ENCODE measurements at regions not wholly inside any gene's neighbourhood (a gene's known extent, or its start where the extent isn't known, plus 50 kb on each side); places are given as distances from the start of the nearest gene placed in this dataset.
"Not testable (repeated sequence)": the region's sequence is repeated elsewhere in the genome, so short reads cannot be mapped to it uniquely, and the experiment has no call there.

DNA sequence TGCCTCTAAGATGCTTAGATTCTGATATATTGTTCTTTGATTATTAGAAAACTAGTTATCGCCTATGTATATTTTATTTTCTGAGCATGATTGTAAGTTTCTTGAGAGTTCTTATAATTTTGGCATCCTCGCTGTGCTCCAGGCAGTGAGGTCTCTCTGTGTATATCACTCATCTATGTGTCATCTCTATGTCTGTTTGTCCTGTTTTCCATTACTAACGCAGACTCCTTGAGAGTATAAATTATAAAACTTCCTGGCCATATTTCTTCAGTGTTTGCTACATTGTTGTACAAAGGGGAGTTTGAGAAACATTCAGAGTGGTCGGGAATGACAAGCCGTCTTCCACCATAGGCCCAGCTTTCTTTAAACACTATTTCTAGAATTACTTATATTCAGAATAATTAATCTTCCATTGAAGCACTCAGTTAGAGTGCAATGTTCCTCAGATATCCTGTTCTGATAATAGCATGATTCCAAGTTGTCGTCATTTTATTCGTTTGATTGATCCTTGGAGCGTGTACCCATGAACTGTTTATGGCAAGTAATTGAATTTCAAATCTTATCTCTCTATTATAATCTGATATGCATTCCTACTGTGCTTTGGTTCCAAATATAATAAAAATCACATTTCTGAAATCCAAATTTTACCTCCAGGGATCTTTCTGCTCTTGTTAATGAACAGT lies 206.6 kb downstream of the BAMBI start:
- ChIA-PET CTCF (no interaction called here), POLR2A (no interaction called here)
- DNase-seq (ENCODE audit: extremely low spot score): no peak
- TF ChIP-seq, protein P1, sequence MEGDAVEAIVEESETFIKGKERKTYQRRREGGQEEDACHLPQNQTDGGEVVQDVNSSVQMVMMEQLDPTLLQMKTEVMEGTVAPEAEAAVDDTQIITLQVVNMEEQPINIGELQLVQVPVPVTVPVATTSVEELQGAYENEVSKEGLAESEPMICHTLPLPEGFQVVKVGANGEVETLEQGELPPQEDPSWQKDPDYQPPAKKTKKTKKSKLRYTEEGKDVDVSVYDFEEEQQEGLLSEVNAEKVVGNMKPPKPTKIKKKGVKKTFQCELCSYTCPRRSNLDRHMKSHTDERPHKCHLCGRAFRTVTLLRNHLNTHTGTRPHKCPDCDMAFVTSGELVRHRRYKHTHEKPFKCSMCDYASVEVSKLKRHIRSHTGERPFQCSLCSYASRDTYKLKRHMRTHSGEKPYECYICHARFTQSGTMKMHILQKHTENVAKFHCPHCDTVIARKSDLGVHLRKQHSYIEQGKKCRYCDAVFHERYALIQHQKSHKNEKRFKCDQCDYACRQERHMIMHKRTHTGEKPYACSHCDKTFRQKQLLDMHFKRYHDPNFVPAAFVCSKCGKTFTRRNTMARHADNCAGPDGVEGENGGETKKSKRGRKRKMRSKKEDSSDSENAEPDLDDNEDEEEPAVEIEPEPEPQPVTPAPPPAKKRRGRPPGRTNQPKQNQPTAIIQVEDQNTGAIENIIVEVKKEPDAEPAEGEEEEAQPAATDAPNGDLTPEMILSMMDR (IDR thresholded peaks at IDR 0.05; ENCODE audit: control extremely low read depth, extremely low read depth, low read depth, missing control alignments): no peak

DNA sequence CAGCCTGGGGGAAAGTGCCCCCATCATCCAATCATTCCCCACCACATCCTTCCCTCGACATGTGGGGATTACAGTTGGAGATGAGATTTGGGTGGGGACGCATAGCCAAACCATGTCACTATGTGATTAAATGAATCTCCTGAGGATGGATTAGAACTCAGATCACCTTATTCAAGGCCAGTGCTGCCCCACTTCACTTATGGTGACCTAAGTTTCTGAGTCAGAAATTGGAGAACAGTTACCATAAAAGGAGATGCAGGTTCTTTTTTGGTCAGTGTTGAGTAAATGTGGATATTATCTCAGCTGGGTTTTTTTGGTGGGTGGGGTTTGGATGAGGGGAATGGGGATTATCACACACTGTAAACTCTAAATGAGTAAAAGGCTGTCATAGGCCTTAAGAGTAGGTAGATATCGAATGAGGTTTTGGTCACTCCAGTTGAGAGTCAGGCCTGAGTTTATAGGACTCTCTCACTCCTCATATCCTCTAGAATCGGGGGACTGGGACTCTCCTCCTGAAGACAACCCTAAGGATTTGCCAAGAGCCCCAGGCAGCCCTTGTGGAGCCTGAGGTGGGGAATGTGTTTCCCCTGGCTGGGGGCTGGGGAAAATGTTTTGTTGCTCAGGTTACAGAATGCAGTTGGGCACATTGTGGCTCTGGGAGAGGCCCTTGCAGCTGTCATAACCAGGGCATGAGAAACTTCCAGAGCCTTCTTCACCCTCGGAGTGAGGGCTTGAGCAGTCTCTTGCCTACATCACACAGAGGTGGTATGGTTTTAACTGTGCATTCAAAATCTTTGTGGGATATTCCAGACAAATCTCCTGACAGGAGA lies 213.0 kb downstream of the BAMBI start:
- ChIA-PET CTCF (no interaction called here), POLR2A (no interaction called here)
- DNase-seq (ENCODE audit: extremely low spot score): no peak
- TF ChIP-seq, protein P1 (IDR thresholded peaks at IDR 0.05; ENCODE audit: control extremely low read depth, extremely low read depth, low read depth, missing control alignments): no peak

DNA sequence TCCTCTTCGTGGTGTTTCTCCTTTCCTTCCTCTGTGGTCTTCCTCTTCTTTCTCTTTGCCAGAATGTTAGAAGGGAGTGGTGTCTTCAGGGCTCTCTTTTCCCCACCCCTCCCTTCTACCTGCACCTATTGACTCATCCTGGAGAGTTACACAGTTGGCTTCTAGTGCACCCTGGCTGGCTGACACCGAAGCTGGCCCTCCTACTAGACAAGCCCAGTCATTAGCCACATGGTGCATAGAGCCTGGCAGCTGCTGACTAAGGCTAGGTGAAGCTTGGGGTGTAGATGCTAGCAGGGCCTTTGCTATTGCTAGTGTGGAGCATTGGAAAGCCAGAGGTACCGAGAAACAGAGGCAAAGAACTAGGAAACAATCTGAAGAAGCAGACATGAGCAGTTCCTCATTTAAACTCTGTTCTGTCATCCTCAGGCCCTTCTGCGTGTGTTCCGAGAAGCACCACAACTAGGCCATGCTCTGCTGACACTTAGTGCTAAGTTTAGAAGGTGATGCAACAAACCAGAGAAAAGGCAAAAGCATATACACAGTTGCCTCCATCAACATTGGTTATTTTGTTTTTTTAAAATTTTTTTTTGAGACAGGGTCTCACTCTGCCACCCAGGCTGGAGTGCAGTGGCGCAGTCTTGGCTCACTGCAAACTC lies 213.9 kb downstream of the BAMBI start:
- DNase-seq (ENCODE audit: extremely low spot score): no peak
- ChIA-PET POLR2A (no interaction called here), CTCF (interaction anchor here (1.0 kb wide), 1 partner anchor 18 kb away, joined by 3 read pairs; no protein-coding TSS in a partner anchor)
- TF ChIP-seq, protein P1 (IDR thresholded peaks at IDR 0.05; ENCODE audit: control extremely low read depth, extremely low read depth, low read depth, missing control alignments): no peak

DNA sequence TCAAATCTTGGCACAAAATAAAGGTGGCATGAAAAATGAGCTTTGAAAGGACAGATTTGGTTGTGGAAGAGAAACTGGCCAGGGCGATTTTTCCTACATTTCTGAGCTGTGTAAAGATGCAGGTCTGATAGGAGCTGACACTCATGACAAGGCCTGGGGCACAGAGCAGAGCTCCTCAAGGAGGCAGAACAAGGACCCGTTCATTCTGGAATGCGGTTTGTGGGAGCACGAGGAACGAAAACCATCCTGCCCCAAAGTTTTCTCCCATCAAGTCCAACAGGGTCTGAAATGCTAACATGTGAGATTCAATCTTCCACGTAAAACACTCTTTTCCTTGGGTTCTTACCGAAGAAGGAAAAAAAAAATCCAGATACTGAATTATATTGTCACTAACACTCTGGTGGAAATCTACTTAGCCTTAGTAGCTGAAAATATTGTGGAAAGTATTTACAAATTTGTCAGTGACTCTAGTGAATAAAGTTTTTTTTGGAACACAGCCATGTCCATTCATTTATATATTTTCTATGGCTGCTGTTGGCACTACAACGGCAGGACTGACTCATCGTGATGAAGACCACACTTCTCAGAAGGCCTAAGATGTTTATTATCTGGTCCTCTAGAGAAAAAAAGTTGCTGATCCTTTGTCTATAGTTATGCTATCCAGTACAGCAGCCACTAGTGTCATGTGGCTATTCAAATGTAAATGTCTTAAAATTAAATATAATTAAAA lies 215.7 kb downstream of the BAMBI start:
- ChIA-PET CTCF (no interaction called here), POLR2A (no interaction called here)
- no peak for DNase-seq (ENCODE audit: extremely low spot score)
- TF ChIP-seq, protein P1 (IDR thresholded peaks at IDR 0.05; ENCODE audit: control extremely low read depth, extremely low read depth, low read depth, missing control alignments): no peak

DNA sequence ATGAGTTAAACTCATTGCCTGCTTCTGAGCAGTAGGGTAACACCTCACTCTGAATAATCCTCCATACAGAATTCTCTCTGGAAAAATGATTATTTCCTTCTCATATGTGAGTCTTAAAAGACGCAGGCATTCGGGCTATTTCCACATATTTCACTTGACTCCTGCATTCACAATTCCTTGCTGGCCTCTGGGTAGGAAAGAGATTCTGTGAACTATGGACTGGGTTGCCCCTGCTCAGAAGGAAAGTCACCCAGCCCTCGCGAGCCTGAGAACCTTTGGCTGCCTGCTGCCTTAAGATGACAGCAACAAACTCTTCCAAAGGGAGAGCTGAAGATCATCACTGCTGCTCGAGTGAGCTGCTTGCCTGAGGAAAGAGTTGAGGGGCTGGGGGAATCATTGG lies 216.8 kb downstream of the BAMBI start:
- POLR2A ChIA-PET: no interaction called here
- CTCF ChIA-PET: no interaction called here
- TF ChIP-seq, protein P1 (IDR thresholded peaks at IDR 0.05; ENCODE audit: control extremely low read depth, extremely low read depth, low read depth, missing control alignments): no peak
- no peak for DNase-seq (ENCODE audit: extremely low spot score)

DNA sequence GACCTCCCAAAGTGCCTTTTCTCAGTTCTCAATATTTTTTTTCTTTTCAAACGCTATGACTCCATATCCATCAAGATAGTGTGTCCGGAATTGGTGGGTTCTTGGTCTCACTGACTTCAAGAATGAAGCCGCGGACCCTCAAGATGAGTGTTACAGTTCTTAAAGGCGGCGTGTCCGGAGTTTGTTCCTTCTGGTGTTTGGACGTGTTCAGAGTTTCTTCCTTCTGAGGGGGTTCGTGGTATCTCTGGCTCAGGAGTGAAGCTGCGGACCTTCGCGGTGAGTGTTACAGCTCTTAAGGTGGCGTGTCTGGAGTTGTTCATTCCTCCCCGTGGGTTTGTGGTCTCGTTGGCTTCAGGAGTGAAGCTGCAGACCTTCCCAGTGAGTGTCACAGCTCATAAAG lies 218.3 kb downstream of the BAMBI start:
- CTCF ChIA-PET: interaction anchor here (1.1 kb wide), 1 partner anchor 23 kb away, joined by 3 read pairs; no protein-coding TSS in a partner anchor
- DNase-seq (ENCODE audit: extremely low spot score); POLR2A ChIA-PET: not testable (repeated sequence)

DNA sequence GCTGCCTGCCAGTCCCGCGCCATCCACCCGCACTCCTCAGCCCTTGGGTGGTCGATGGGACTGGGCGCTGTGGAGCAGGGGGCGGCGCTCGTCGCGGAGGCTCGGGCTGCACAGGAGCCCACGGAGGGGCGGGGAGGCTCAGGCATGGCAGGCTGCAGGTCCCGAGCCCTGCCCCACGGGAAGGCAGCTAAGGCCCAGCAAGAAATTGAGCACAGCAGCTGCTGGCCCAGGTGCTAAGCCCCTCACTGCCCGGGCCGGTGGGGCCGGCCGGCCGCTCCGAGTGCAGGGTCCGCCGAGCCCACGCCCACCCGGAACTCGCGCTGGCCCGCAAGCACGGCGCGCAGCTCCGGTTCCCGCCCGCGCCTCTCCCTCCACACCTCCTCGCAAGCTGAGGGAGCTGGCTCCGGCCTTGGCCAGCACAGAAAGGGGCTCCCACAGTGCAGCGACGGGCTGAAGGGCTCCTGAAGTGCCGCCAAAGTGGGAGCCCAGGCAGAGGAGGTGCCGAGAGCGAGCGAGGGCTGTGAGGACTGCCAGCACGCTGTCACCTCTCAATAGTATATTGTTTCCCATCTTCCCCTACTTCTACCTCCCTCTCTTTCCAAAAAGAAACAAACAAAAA lies 219.6 kb downstream of the BAMBI start:
- POLR2A ChIA-PET: not testable (repeated sequence)
- CTCF ChIA-PET: interaction anchor here (1.1 kb wide), 1 partner anchor 24 kb away, joined by 3 read pairs; no protein-coding TSS in a partner anchor

More for the DNA sequence above, 219.6 kb downstream of the BAMBI start:
- DNase-seq (ENCODE audit: extremely low spot score): not testable (repeated sequence)

All from GM10248 (cell line).